Uterus (tissue), 2 donors: ENCODE measurements at regions not wholly inside any gene's neighbourhood (a gene's known extent, or its start where the extent isn't known, plus 50 kb on each side); places are given as distances from the start of the nearest gene placed in this dataset.

Experiments
- POLR2A ChIP-seq, 2 donors: fragments of 450-650 bp; IDR thresholded peaks; one replicate each; pipeline ENCODE4 v1.6.1; 2016; ENCODE audit warnings: antibody characterized with exemption in 2 of 2, mild to moderate bottlenecking in 1 of 2, moderate library complexity in 1 of 2
- TF ChIP-seq, protein P1 (sequence below), 4 experiments: fragments of 200-600 bp in 2 of 4; fragments of 450-650 bp in 2 of 4; sonication (generic) in 2 of 4; IDR thresholded peaks; one replicate each; pipeline ENCODE4 v1.5.1; 2016 to 2019; ENCODE audit warnings: antibody characterized with exemption in 4 of 4, mild to moderate bottlenecking in 2 of 4, moderate library complexity in 1 of 4

DNA sequence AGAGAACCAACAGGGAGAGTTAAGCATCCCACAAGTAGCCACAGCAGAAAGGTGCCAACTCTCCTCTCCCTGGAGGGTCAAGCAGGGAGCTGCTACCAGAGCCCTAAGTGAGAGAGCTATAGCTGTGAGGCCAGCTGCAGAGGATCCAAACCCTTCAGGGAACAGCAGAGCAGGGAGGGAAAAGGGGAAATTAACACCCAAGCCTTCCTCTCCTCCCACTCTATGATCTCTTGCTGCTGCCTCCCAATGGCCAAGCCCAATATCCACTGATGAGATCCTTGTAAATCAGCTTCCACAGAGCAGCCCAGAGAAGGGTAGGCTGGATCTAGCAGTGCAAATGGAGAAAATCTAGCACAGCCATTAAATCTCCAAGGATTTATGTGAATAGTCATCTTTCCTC lies 68.2 kb upstream of the THBS1 start:
- TF ChIP-seq, protein P1, sequence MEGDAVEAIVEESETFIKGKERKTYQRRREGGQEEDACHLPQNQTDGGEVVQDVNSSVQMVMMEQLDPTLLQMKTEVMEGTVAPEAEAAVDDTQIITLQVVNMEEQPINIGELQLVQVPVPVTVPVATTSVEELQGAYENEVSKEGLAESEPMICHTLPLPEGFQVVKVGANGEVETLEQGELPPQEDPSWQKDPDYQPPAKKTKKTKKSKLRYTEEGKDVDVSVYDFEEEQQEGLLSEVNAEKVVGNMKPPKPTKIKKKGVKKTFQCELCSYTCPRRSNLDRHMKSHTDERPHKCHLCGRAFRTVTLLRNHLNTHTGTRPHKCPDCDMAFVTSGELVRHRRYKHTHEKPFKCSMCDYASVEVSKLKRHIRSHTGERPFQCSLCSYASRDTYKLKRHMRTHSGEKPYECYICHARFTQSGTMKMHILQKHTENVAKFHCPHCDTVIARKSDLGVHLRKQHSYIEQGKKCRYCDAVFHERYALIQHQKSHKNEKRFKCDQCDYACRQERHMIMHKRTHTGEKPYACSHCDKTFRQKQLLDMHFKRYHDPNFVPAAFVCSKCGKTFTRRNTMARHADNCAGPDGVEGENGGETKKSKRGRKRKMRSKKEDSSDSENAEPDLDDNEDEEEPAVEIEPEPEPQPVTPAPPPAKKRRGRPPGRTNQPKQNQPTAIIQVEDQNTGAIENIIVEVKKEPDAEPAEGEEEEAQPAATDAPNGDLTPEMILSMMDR (IDR thresholded peaks at IDR 0.05), result no peak
- TF ChIP-seq POLR2A (IDR thresholded peaks at IDR 0.05), result no peak
